Esophagus squamous epithelium (tissue), 5 donors: ENCODE measurements at regions not wholly inside any gene's neighbourhood (a gene's known extent, or its start where the extent isn't known, plus 50 kb on each side); places are given as distances from the start of the nearest gene placed in this dataset.

Experiments used
- DNase-seq: peaks from one replicate; lab custom pipeline; 2025; lab: John Stamatoyannopoulos, UW
- H3K27ac ChIP-seq, 4 donors: fragments of 200-600 bp; sonication (generic); one replicate each; pipeline ENCODE4 v1.5.1; 2016 to 2019; ENCODE audit warnings: mild to moderate bottlenecking in 1 of 4
- H3K27me3 ChIP-seq, 4 donors: fragments of 200-600 bp; sonication (generic); 1 replicate in 3 of 4; 2 replicates in 1 of 4; pipeline versions ENCODE4 v1.5.1 to v1.6.0; 2017 to 2021; ENCODE audit warnings: antibody characterized with exemption in 1 of 4
- H3K36me3 ChIP-seq, 3 donors: fragments of 200-600 bp; sonication (generic); one replicate each; pipeline ENCODE4 v1.5.1; 2016 to 2019
- H3K4me1 ChIP-seq, 3 donors: fragments of 200-600 bp; sonication (generic); one replicate each; pipeline ENCODE4 v1.5.1; 2017 to 2019
- H3K4me3 ChIP-seq, 4 donors: fragments of 200-600 bp; sonication (generic); 1 replicate in 3 of 4; 2 replicates in 1 of 4; pipeline ENCODE4 v1.5.1; 2016 to 2019; ENCODE audit warnings: mild to moderate bottlenecking in 2 of 4, moderate library complexity in 1 of 4
- H3K9me3 ChIP-seq, 3 donors: fragments of 200-600 bp; sonication (generic); one replicate each; pipeline ENCODE4 v1.5.1; 2016 to 2019
- POLR2A ChIP-seq, 4 donors: fragments of 450-650 bp; IDR thresholded peaks; one replicate each; pipeline ENCODE4 v1.6.1; 2017; ENCODE audit warnings: antibody characterized with exemption in 4 of 4, mild to moderate bottlenecking in 4 of 4, moderate library complexity in 3 of 4
- WGBS, 2 donors: methylation state at CpG; one replicate each; pipeline ENCODE4 v1.1.5; 2018; 5-methylcytosine and 5-hydroxymethylcytosine counted together
- intact Hi-C: fragments of 100-400 bp; cut with DNase I; formaldehyde crosslinking; loops from one replicate; pipeline ENCODE4 v1.15.0; 2022
- TF ChIP-seq, protein P1 (sequence below), 6 experiments: fragments of 450-650 bp in 4 of 6; fragments of 200-600 bp in 2 of 6; sonication (generic) in 2 of 6; IDR thresholded peaks; one replicate each; pipeline ENCODE4 v1.5.1; 2016 to 2019; ENCODE audit warnings: antibody characterized with exemption in 6 of 6, mild to moderate bottlenecking in 4 of 6, moderate library complexity in 4 of 6
- donor health status: DM: yes; HTN: yes; CAD: no.

GRCh38 chr5:121271546-121271945, 580.1 kb upstream of the FTMT start:
- H3K27me3 ChIP-seq = no peaks in the 10 kb centered on the region
- H3K9me3 ChIP-seq = no peaks in the 10 kb centered on the region
- intact Hi-C loops = no loop called here
- TF ChIP-seq POLR2A (IDR thresholded peaks at IDR 0.05) = no peak
- TF ChIP-seq, protein P1, sequence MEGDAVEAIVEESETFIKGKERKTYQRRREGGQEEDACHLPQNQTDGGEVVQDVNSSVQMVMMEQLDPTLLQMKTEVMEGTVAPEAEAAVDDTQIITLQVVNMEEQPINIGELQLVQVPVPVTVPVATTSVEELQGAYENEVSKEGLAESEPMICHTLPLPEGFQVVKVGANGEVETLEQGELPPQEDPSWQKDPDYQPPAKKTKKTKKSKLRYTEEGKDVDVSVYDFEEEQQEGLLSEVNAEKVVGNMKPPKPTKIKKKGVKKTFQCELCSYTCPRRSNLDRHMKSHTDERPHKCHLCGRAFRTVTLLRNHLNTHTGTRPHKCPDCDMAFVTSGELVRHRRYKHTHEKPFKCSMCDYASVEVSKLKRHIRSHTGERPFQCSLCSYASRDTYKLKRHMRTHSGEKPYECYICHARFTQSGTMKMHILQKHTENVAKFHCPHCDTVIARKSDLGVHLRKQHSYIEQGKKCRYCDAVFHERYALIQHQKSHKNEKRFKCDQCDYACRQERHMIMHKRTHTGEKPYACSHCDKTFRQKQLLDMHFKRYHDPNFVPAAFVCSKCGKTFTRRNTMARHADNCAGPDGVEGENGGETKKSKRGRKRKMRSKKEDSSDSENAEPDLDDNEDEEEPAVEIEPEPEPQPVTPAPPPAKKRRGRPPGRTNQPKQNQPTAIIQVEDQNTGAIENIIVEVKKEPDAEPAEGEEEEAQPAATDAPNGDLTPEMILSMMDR (IDR thresholded peaks at IDR 0.05) = no peak
- no peaks in the 10 kb centered on the region for H3K36me3 ChIP-seq
- H3K27ac ChIP-seq = no peak overlapping the region
- no peak for DNase-seq
- H3K4me1 ChIP-seq = no peaks in the 10 kb centered on the region
- H3K4me3 ChIP-seq = no peak overlapping the region
- WGBS, 2 donors = 65 to 66% methylated on average over 2 of the region's 2 CpGs

- intact Hi-C loops = no loop called here
- no peak for DNase-seq
- 10 to 40% methylated on average over 2 of the region's 2 CpGs for WGBS, 2 donors
- Histone ChIP-seq H3K4me1 (no peaks in the 10 kb centered on the region), H3K27me3 (no peaks in the 10 kb centered on the region), H3K36me3 (no peaks in the 10 kb centered on the region), H3K27ac (no peak overlapping the region), H3K9me3 (no peaks in the 10 kb centered on the region), H3K4me3 (no peak overlapping the region)
- no peak for TF ChIP-seq POLR2A (IDR thresholded peaks at IDR 0.05)
- TF ChIP-seq, protein P1 (IDR thresholded peaks at IDR 0.05) = no peak
Measured at GRCh38 chr5:121273833-121274433, 577.7 kb upstream of the FTMT start.

- DNase-seq = no peak
- Histone ChIP-seq H3K4me1 (no peaks in the 10 kb centered on the region), H3K9me3 (no peaks in the 10 kb centered on the region), H3K36me3 (no peaks in the 10 kb centered on the region), H3K27me3 (no peaks in the 10 kb centered on the region), H3K4me3 (no peak overlapping the region), H3K27ac (no peak overlapping the region)
- WGBS, 2 donors = 82 to 83% methylated on average over 4 of the region's 4 CpGs
- intact Hi-C loops = no loop called here
- TF ChIP-seq, protein P1 (IDR thresholded peaks at IDR 0.05) = no peak
- TF ChIP-seq POLR2A (IDR thresholded peaks at IDR 0.05) = no peak
Measured at GRCh38 chr5:121279801-121280200, 571.9 kb upstream of the FTMT start.

GRCh38 chr5:121285801-121286521, 565.7 kb upstream of the FTMT start:
- no peak overlapping the region for H3K27ac ChIP-seq
- no peaks in the 10 kb centered on the region for H3K9me3 ChIP-seq
- no peaks in the 10 kb centered on the region for H3K27me3 ChIP-seq
- H3K4me1 ChIP-seq = no peaks in the 10 kb centered on the region
- DNase-seq = no peak
- 65 to 69% methylated on average over 4 of the region's 4 CpGs for WGBS, 2 donors
- intact Hi-C loops = no loop called here
- no peak for TF ChIP-seq POLR2A (IDR thresholded peaks at IDR 0.05)
- TF ChIP-seq, protein P1 (IDR thresholded peaks at IDR 0.05) = no peak
- H3K4me3 ChIP-seq = no peak overlapping the region
- H3K36me3 ChIP-seq = no peaks in the 10 kb centered on the region

DNA sequence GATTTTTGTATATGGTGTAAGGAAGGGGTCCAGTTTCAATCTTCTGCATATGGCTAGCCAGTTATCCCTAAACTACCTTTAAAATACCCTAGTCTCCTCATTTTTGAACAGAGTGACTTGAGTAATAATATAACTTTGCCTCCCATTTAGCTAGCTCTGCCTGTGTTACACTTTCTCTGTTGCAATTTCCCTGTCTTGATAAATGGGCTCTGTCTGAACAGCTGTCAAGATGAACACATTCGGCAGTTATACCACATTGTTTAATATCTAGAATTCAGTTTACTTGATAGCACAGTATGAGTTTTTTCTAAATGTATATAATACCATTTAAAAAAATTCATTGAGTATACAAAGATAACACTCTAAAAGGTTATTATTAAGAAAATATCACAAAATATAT, 562.9 kb upstream of the FTMT start:
- Histone ChIP-seq H3K27ac (no peak overlapping the region), H3K9me3 (no peaks in the 10 kb centered on the region), H3K4me1 (no peaks in the 10 kb centered on the region), H3K27me3 (no peaks in the 10 kb centered on the region), H3K4me3 (no peak overlapping the region), H3K36me3 (no peaks in the 10 kb centered on the region)
- 58 to 83% methylated on average over 1 of the region's 1 CpG for WGBS, 2 donors
- intact Hi-C loops = no loop called here
- TF ChIP-seq, protein P1 (IDR thresholded peaks at IDR 0.05) = no peak
- no peak for TF ChIP-seq POLR2A (IDR thresholded peaks at IDR 0.05)
- no peak for DNase-seq
